ENCODE measurements at regions not wholly inside any gene's neighbourhood (a gene's known extent, or its start where the extent isn't known, plus 50 kb on each side); places are given as distances from the start of the nearest gene placed in this dataset.
"Not testable (repeated sequence)": the region's sequence is repeated elsewhere in the genome, so short reads cannot be mapped to it uniquely, and the experiment has no call there.

DNA sequence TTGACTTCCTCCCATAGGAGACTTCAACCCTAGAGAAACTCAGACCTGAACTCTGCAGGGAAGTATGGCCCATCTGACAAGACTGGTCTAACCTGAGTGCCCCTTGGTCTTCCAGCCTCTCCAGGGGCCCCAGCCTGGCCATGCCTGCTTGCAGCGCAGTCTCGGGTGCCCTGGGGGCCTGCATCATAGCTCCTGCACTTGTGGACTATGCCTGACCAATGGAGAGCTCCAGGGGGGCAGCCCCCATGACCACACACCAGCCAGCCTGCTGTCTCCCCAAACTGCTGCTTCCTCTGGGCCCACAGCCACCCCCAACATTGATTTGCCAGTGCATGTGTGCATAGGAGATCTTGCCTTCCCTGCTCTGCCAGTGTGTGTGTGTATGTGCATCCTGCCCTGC lies 608.6 kb upstream of the MARCKS start:
- H3K27ac ChIP-seq (ENCODE audit: low read depth in 1 of 2, low read length in 2 of 2), result no peak overlapping the region
- DNase-seq (ENCODE audit: low spot score), result no peak
- no peaks in the 10 kb centered on the region for H3K27me3 ChIP-seq (ENCODE audit: control insufficient read depth in 4 of 4, insufficient read depth in 4 of 4, low read length in 3 of 4)
- no peaks in the 10 kb centered on the region for H3K4me1 ChIP-seq (ENCODE audit: control insufficient read depth in 4 of 4, insufficient read depth in 4 of 4, low read length in 3 of 4)
- whole genome bisulfite sequencing, result 89% methylated on average over 2 of the region's 2 CpGs
- H3K9ac ChIP-seq (ENCODE audit: low read depth in 1 of 2, low read length in 2 of 2), result no peak overlapping the region
- H3K4me3 ChIP-seq (ENCODE audit: low read depth in 1 of 3, low read length in 3 of 3), result no peak overlapping the region
- no peaks in the 10 kb centered on the region for H3K9me3 ChIP-seq (ENCODE audit: control insufficient read depth in 4 of 4, low read length in 3 of 4)
- H3K36me3 ChIP-seq (ENCODE audit: control insufficient read depth in 4 of 4, insufficient read depth in 3 of 4, low read depth in 1 of 4, low read length in 3 of 4), result no peaks in the 10 kb centered on the region
- TF ChIP-seq FOXA2 (IDR thresholded peaks at IDR 0.05) (no peak), GABPA (IDR thresholded peaks at IDR 0.05 in 1 of 2, conservative IDR thresholded peaks at IDR 0.05 in 1 of 2) (no peak), ATF3 (IDR thresholded peaks at IDR 0.05) (no peak), YY1 (IDR thresholded peaks at IDR 0.05) (no peak), NR2F2 (IDR thresholded peaks at IDR 0.05) (no peak), TAF1 (conservative IDR thresholded peaks at IDR 0.05) (no peak), REST (IDR thresholded peaks at IDR 0.05) (no peak), HNF4G (IDR thresholded peaks at IDR 0.05) (no peak), JUND (IDR thresholded peaks at IDR 0.05) (no peak), SP1 (IDR thresholded peaks at IDR 0.05) (no peak), HNF4A (conservative IDR thresholded peaks at IDR 0.05) (no peak), RAD21 (IDR thresholded peaks at IDR 0.05) (no peak), EGR1 (IDR thresholded peaks at IDR 0.05; ENCODE audit: low read depth in 2 of 2) (no peak), FOXA1 (IDR thresholded peaks at IDR 0.05) (no peak), RXRA (IDR thresholded peaks at IDR 0.05) (no peak)
- TF ChIP-seq, protein P1, sequence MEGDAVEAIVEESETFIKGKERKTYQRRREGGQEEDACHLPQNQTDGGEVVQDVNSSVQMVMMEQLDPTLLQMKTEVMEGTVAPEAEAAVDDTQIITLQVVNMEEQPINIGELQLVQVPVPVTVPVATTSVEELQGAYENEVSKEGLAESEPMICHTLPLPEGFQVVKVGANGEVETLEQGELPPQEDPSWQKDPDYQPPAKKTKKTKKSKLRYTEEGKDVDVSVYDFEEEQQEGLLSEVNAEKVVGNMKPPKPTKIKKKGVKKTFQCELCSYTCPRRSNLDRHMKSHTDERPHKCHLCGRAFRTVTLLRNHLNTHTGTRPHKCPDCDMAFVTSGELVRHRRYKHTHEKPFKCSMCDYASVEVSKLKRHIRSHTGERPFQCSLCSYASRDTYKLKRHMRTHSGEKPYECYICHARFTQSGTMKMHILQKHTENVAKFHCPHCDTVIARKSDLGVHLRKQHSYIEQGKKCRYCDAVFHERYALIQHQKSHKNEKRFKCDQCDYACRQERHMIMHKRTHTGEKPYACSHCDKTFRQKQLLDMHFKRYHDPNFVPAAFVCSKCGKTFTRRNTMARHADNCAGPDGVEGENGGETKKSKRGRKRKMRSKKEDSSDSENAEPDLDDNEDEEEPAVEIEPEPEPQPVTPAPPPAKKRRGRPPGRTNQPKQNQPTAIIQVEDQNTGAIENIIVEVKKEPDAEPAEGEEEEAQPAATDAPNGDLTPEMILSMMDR (IDR thresholded peaks at IDR 0.05; ENCODE audit: low read depth, low read length, missing input control), result no peak
- TF ChIP-seq, protein P2, sequence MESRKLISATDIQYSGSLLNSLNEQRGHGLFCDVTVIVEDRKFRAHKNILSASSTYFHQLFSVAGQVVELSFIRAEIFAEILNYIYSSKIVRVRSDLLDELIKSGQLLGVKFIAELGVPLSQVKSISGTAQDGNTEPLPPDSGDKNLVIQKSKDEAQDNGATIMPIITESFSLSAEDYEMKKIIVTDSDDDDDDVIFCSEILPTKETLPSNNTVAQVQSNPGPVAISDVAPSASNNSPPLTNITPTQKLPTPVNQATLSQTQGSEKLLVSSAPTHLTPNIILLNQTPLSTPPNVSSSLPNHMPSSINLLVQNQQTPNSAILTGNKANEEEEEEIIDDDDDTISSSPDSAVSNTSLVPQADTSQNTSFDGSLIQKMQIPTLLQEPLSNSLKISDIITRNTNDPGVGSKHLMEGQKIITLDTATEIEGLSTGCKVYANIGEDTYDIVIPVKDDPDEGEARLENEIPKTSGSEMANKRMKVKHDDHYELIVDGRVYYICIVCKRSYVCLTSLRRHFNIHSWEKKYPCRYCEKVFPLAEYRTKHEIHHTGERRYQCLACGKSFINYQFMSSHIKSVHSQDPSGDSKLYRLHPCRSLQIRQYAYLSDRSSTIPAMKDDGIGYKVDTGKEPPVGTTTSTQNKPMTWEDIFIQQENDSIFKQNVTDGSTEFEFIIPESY (IDR thresholded peaks at IDR 0.05), result no peak
- TF ChIP-seq, protein P3, sequence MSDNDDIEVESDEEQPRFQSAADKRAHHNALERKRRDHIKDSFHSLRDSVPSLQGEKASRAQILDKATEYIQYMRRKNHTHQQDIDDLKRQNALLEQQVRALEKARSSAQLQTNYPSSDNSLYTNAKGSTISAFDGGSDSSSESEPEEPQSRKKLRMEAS (IDR thresholded peaks at IDR 0.05), result no peak

DNA sequence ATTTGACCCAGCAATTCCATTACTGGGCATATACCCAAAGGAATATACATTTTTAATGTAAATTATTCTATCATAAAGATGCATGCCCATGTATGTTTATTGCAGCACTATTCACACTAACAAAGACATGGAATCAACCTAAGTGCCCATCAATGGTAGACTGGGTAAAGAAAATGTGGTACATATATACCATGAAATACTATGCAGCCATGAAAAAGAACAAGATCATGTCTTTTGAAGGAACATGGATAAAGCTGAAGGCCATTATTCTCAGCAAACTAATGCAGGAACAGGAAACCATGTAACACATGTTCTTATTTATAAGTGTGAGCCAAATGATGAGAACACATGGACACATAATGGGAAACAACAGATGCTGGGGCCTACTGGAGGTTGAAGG lies 603.0 kb upstream of the MARCKS start:
- not testable (repeated sequence) for H3K4me3 ChIP-seq (ENCODE audit: low read depth in 1 of 3, low read length in 3 of 3); H3K27me3 ChIP-seq (ENCODE audit: control insufficient read depth in 4 of 4, insufficient read depth in 4 of 4, low read length in 3 of 4); H3K9me3 ChIP-seq (ENCODE audit: control insufficient read depth in 4 of 4, low read length in 3 of 4); H3K4me1 ChIP-seq (ENCODE audit: control insufficient read depth in 4 of 4, insufficient read depth in 4 of 4, low read length in 3 of 4); DNase-seq (ENCODE audit: low spot score); H3K9ac ChIP-seq (ENCODE audit: low read depth in 1 of 2, low read length in 2 of 2); H3K36me3 ChIP-seq (ENCODE audit: control insufficient read depth in 4 of 4, insufficient read depth in 3 of 4, low read depth in 1 of 4, low read length in 3 of 4); H3K27ac ChIP-seq (ENCODE audit: low read depth in 1 of 2, low read length in 2 of 2)
